PC-3 (cell line): ENCODE measurements at regions not wholly inside any gene's neighbourhood (a gene's known extent, or its start where the extent isn't known, plus 50 kb on each side); places are given as distances from the start of the nearest gene placed in this dataset.

Experiments
- EZH2 ChIP-seq: fragments of 300-600 bp; sonication (generic); IDR thresholded peaks from one replicate; pipeline ENCODE4 v1.6.1; 2017; ENCODE audit warnings: antibody characterized with exemption, mild to moderate bottlenecking, low read length; ENCODE audit not compliant: unreplicated experiment
- EZH2phosphoT487 ChIP-seq: fragments of 300-600 bp; sonication (generic); IDR thresholded peaks from 2 replicates; pipeline ENCODE4 v1.6.1; 2018; ENCODE audit warnings: mild to moderate bottlenecking, antibody characterized with exemption, low read length, borderline replicate concordance
- TF ChIP-seq, protein P1 (sequence below): fragments of 300-600 bp; sonication (generic); conservative IDR thresholded peaks from 2 replicates; pipeline ENCODE4 v1.5.1; 2017; ENCODE audit warnings: antibody characterized with exemption, low read depth, mild to moderate bottlenecking, low read length

DNA sequence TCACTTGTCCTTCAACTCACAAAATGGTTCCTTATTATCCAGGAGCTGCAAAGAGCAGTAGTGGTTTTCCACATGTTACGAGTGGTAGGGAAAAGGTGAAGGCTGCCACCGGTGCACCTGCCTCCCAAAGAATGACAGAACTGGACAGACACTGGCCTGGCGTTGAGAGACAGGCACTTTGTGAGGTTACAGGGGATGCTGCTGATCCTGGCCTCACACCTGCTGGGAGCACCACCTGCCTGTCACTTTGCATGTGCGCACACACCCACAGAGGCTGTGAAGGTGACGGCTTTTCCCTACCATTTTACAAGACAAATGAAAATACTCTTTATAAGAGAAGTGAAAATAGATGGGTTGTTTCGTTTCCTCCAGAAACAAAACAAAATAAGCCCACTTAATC, 175.3 kb upstream of the B3GAT1 start:
- TF ChIP-seq, protein P1, sequence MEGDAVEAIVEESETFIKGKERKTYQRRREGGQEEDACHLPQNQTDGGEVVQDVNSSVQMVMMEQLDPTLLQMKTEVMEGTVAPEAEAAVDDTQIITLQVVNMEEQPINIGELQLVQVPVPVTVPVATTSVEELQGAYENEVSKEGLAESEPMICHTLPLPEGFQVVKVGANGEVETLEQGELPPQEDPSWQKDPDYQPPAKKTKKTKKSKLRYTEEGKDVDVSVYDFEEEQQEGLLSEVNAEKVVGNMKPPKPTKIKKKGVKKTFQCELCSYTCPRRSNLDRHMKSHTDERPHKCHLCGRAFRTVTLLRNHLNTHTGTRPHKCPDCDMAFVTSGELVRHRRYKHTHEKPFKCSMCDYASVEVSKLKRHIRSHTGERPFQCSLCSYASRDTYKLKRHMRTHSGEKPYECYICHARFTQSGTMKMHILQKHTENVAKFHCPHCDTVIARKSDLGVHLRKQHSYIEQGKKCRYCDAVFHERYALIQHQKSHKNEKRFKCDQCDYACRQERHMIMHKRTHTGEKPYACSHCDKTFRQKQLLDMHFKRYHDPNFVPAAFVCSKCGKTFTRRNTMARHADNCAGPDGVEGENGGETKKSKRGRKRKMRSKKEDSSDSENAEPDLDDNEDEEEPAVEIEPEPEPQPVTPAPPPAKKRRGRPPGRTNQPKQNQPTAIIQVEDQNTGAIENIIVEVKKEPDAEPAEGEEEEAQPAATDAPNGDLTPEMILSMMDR, result no peak
- TF ChIP-seq EZH2 (no peak), EZH2phosphoT487 (no peak)
